Panc1 (cell line): ENCODE measurements at regions not wholly inside any gene's neighbourhood (a gene's known extent, or its start where the extent isn't known, plus 50 kb on each side); places are given as distances from the start of the nearest gene placed in this dataset.

Experiments
- POLR2AphosphoS5 ChIP-seq: IDR thresholded peaks from 2 replicates; pipeline ENCODE4 v1.6.1; 2012; ENCODE audit warnings: mild to moderate bottlenecking, low read depth, low read length, moderate library complexity
- TCF7L2 ChIP-seq: IDR thresholded peaks from 2 replicates; pipeline ENCODE4 v1.6.1; 2011; ENCODE audit warnings: mild to moderate bottlenecking, low read depth, low read length, inconsistent platforms
- TF ChIP-seq, protein P1 (sequence below): fragments of 450-650 bp; IDR thresholded peaks from 2 replicates; pipeline ENCODE4 v1.5.1; 2017; ENCODE audit warnings: mild to moderate bottlenecking

DNA sequence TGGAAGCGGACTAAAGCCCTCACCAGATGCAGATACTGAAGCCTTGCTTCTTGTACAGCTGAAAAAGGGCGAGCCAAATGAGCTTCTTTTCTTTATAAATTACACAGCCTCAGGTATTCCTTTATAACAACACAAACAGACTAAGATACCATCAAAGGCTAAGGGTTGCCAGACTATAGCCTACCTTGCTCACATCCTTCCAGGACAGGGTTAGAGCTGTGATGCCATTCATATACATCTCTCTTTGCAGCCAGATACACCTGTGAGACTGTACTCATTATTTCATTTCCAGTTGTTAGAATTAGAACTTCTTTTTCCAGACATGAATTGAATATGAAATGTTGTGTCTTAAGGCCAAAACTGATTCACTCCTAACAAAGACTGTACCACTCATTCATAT is 262.8 kb upstream of the NR2F2 start:
- TF ChIP-seq, protein P1, sequence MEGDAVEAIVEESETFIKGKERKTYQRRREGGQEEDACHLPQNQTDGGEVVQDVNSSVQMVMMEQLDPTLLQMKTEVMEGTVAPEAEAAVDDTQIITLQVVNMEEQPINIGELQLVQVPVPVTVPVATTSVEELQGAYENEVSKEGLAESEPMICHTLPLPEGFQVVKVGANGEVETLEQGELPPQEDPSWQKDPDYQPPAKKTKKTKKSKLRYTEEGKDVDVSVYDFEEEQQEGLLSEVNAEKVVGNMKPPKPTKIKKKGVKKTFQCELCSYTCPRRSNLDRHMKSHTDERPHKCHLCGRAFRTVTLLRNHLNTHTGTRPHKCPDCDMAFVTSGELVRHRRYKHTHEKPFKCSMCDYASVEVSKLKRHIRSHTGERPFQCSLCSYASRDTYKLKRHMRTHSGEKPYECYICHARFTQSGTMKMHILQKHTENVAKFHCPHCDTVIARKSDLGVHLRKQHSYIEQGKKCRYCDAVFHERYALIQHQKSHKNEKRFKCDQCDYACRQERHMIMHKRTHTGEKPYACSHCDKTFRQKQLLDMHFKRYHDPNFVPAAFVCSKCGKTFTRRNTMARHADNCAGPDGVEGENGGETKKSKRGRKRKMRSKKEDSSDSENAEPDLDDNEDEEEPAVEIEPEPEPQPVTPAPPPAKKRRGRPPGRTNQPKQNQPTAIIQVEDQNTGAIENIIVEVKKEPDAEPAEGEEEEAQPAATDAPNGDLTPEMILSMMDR, result no peak
- TF ChIP-seq POLR2AphosphoS5 (no peak), TCF7L2 (no peak)
